ENCODE measurements at regions not wholly inside any gene's neighbourhood (a gene's known extent, or its start where the extent isn't known, plus 50 kb on each side); places are given as distances from the start of the nearest gene placed in this dataset.

- TF ChIP-seq CTCF (IDR thresholded peaks at IDR 0.05; ENCODE audit: low read depth, low read length) (no peak), POLR2A (IDR thresholded peaks at IDR 0.05; ENCODE audit: extremely low read depth, insufficient read length) (no peak), MAX (IDR thresholded peaks at IDR 0.05; ENCODE audit: low read depth, low read length) (no peak), MYC (IDR thresholded peaks at IDR 0.05; ENCODE audit: low read depth, low read length) (no peak)
These were observed 544.2 kb upstream of the KLF12 start for GRCh38 chr13:74678308-74678965.

Data from NB4 (cell line).